ENCODE measurements at regions not wholly inside any gene's neighbourhood (a gene's known extent, or its start where the extent isn't known, plus 50 kb on each side); places are given as distances from the start of the nearest gene placed in this dataset.

DNA sequence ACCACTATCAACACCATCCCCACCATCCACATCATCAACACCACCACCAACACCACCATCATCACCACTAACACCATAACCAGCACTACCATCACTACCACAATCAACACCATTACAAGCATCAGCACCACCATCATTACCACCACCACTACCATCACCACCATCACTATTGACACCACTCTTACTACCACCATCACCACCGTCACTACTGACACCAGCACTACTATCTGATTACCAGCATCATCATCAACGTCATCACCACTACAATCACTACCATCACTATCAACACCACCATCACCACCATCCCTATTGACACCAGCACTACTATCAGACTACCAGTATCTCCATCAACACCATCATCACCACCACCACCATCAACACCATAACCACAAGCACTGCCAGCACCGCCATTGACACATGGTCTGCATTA, 106.1 kb upstream of the RUNX3 start:
- POLR2A ChIA-PET: no interaction called here
- H3K4me3 ChIP-seq (ENCODE audit: low read depth, low read length): no peak overlapping the region
- no peak overlapping the region for H3K27ac ChIP-seq (ENCODE audit: low read depth, low read length)
- no peak for DNase-seq (ENCODE audit: low read depth, low spot score)
- no peaks in the 10 kb centered on the region for H3K9me3 ChIP-seq (ENCODE audit: control insufficient read depth, insufficient read depth, low read length)
- TF ChIP-seq, protein P1, sequence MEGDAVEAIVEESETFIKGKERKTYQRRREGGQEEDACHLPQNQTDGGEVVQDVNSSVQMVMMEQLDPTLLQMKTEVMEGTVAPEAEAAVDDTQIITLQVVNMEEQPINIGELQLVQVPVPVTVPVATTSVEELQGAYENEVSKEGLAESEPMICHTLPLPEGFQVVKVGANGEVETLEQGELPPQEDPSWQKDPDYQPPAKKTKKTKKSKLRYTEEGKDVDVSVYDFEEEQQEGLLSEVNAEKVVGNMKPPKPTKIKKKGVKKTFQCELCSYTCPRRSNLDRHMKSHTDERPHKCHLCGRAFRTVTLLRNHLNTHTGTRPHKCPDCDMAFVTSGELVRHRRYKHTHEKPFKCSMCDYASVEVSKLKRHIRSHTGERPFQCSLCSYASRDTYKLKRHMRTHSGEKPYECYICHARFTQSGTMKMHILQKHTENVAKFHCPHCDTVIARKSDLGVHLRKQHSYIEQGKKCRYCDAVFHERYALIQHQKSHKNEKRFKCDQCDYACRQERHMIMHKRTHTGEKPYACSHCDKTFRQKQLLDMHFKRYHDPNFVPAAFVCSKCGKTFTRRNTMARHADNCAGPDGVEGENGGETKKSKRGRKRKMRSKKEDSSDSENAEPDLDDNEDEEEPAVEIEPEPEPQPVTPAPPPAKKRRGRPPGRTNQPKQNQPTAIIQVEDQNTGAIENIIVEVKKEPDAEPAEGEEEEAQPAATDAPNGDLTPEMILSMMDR (IDR thresholded peaks at IDR 0.05; ENCODE audit: low read depth, low read length): no peak
- H3K27me3 ChIP-seq (ENCODE audit: control insufficient read depth, insufficient read depth, low read length): peaks cover 7% of the 10 kb centered on the region
- CTCF ChIA-PET: interaction anchor here (0.5 to 3.6 kb wide), 8 partner anchors 9 to 189 kb away, joined by 3 to 30 read pairs (median 8); no protein-coding TSS in a partner anchor

DNA sequence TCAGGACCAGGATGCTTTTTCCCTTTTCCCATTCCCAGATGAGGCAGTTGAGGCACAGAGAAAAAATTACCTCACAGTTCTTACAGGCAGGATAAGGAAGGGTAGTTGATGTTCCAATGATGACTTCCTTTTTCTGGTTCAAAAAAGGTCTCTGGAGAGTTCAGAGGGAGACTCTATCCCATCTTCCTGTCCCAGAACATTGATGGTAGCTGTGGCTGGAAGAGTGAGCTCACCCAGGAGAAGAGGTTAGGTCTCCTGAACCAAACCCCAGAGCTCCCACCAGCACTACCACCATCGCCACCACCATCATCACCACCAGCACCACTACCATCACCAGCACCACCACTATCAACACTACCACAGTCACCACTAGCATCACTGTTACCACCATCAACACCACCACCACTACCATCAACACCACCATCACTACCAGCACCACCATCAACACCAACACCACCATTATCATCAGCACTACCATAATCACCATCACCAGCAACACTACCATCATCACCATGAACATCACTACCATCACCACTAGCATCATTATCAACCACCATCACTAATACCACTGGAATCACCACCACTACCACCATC, 105.5 kb upstream of the RUNX3 start:
- no peak overlapping the region for H3K4me3 ChIP-seq (ENCODE audit: low read depth, low read length)
- no peak for DNase-seq (ENCODE audit: low read depth, low spot score)
- ChIA-PET POLR2A (no interaction called here), CTCF (interaction anchor here (2.0 to 3.6 kb wide), 4 partner anchors 9 to 169 kb away, joined by 8 to 30 read pairs (median 14); no protein-coding TSS in a partner anchor)
- H3K27ac ChIP-seq (ENCODE audit: low read depth, low read length): no peak overlapping the region
- no peaks in the 10 kb centered on the region for H3K9me3 ChIP-seq (ENCODE audit: control insufficient read depth, insufficient read depth, low read length)
- TF ChIP-seq, protein P1 (IDR thresholded peaks at IDR 0.05; ENCODE audit: low read depth, low read length): no peak
- H3K27me3 ChIP-seq (ENCODE audit: control insufficient read depth, insufficient read depth, low read length): peaks cover 7% of the 10 kb centered on the region

DNA sequence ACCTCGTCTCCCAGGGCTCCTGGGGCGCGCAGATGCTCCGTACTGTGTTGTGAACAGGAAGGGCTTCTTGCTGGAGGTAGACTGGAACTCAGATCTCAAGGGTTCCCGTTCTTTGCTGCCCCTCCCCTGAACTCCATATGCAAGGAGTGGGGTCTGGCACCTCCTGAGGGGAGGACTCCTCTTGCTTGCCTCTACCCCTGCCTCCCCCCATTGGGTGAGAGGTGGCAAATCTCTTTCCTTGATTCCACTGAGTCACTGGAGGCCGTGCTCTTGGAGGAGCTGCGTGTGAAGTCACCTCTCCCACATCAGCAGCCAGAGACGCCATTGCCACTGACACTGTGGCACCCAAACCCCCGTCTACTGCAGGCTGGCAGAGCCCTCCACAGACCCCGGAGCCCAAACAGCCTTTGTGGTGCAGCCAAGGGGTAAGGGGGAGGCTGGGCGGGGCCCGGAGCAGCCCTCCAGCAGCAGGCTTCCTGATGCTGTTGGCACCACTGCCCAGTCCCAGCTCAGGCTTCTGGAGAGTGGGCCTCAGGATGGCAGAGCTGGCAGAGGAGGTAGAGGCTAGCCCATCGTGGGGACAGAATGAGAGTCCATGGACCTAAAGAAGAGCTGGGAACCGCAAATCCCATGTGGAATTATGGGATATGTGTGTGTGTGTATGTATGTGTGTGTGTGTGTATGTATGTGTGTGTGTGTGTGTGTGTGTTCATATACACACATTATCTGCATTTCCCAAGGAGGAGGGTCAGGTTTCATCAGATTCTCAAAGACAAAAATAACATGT, 104.9 kb upstream of the RUNX3 start:
- POLR2A ChIA-PET: no interaction called here
- H3K27me3 ChIP-seq (ENCODE audit: control insufficient read depth, insufficient read depth, low read length): peaks cover 7% of the 10 kb centered on the region

GRCh38 chr1:25033828-25034705, 104.0 kb upstream of the RUNX3 start:
- CTCF ChIA-PET: no interaction called here
- Histone ChIP-seq H3K4me3 (ENCODE audit: low read depth, low read length) (no peak overlapping the region), H3K27ac (ENCODE audit: low read depth, low read length) (no peak overlapping the region), H3K9me3 (ENCODE audit: control insufficient read depth, insufficient read depth, low read length) (no peaks in the 10 kb centered on the region), H3K27me3 (ENCODE audit: control insufficient read depth, insufficient read depth, low read length) (peaks cover 10% of the 10 kb centered on the region)
- DNase-seq (ENCODE audit: low read depth, low spot score): no peak
- POLR2A ChIA-PET: interaction anchor here (0.6 kb wide), 1 partner anchor 358 kb away, joined by 3 read pairs; no protein-coding TSS in a partner anchor
- TF ChIP-seq, protein P1 (IDR thresholded peaks at IDR 0.05; ENCODE audit: low read depth, low read length): no peak

More for the DNA sequence above, 104.9 kb upstream of the RUNX3 start:
- no peak for DNase-seq (ENCODE audit: low read depth, low spot score)
- Histone ChIP-seq H3K4me3 (ENCODE audit: low read depth, low read length) (no peak overlapping the region), H3K27ac (ENCODE audit: low read depth, low read length) (no peak overlapping the region), H3K9me3 (ENCODE audit: control insufficient read depth, insufficient read depth, low read length) (no peaks in the 10 kb centered on the region)
- CTCF ChIA-PET: interaction anchor here (3.0 kb wide), 1 partner anchor 170 kb away, joined by 11 read pairs; no protein-coding TSS in a partner anchor
- TF ChIP-seq, protein P1 (IDR thresholded peaks at IDR 0.05; ENCODE audit: low read depth, low read length): no peak
